MM.1S (cell line): ENCODE measurements at regions not wholly inside any gene's neighbourhood (a gene's known extent, or its start where the extent isn't known, plus 50 kb on each side); places are given as distances from the start of the nearest gene placed in this dataset.

Experiments
- DNase-seq: peaks from one replicate; pipeline ENCODE4 v3.0.0-alpha.2; 2015
- H2AFZ ChIP-seq: fragments of 300-600 bp; sonication (generic); 2 replicates; pipeline ENCODE4 v1.6.0; 2016; ENCODE audit warnings: antibody characterized with exemption, low read length
- H3F3A ChIP-seq: fragments of 300-600 bp; sonication (generic); 2 replicates; pipeline ENCODE4 v1.6.1; 2016; ENCODE audit warnings: mild to moderate bottlenecking, antibody characterized with exemption, low read length, moderate library complexity, mixed read lengths; ENCODE audit not compliant: insufficient read depth
- H3K27ac ChIP-seq: fragments of 300-600 bp; sonication (generic); 2 replicates; pipeline ENCODE4 v1.5.1; 2016; ENCODE audit warnings: mild to moderate bottlenecking, low read length
- H3K27me3 ChIP-seq: fragments of 300-600 bp; sonication (generic); replicated peaks from 2 replicates; pipeline ENCODE4 v1.6.0; 2016; ENCODE audit warnings: low read length; ENCODE audit not compliant: insufficient read depth
- H3K36me3 ChIP-seq: fragments of 300-600 bp; sonication (generic); replicated peaks from 2 replicates; pipeline ENCODE4 v1.6.1; 2016; ENCODE audit warnings: mild to moderate bottlenecking, low read length, mixed read lengths; ENCODE audit not compliant: insufficient read depth
- H3K4me1 ChIP-seq: fragments of 300-600 bp; sonication (generic); 2 replicates; pipeline ENCODE4 v1.6.1; 2016; ENCODE audit warnings: low read length, mixed read lengths
- H3K4me2 ChIP-seq: fragments of 300-600 bp; sonication (generic); 2 replicates; pipeline ENCODE4 v1.6.0; 2016; ENCODE audit warnings: low read depth, low read length
- H3K4me3 ChIP-seq: fragments of 300-600 bp; sonication (generic); 2 replicates; pipeline ENCODE4 v1.5.1; 2016; ENCODE audit warnings: low read length, mixed read lengths
- H3K79me2 ChIP-seq: fragments of 300-600 bp; sonication (generic); 2 replicates; pipeline ENCODE4 v1.6.1; 2016; ENCODE audit warnings: mixed run types, low read length, mixed read lengths
- H3K9ac ChIP-seq: fragments of 300-600 bp; sonication (generic); 2 replicates; pipeline ENCODE4 v1.6.1; 2016; ENCODE audit warnings: low read length, mixed read lengths
- H3K9me2 ChIP-seq: fragments of 300-600 bp; sonication (generic); replicated peaks from 2 replicates; pipeline ENCODE4 v1.6.1; 2016; ENCODE audit warnings: mild to moderate bottlenecking, low read length, mixed read lengths; ENCODE audit not compliant: insufficient read depth
- H3K9me3 ChIP-seq: fragments of 300-600 bp; sonication (generic); replicated peaks from 2 replicates; pipeline ENCODE4 v1.6.1; 2016; ENCODE audit warnings: mild to moderate bottlenecking, low read length, mixed read lengths; ENCODE audit not compliant: insufficient read depth
- H4K20me1 ChIP-seq: fragments of 300-600 bp; sonication (generic); 2 replicates; pipeline ENCODE4 v1.6.1; 2016; ENCODE audit warnings: mild to moderate bottlenecking, low read length, moderate library complexity, mixed read lengths; ENCODE audit not compliant: insufficient read depth
- EZH2 ChIP-seq: fragments of 300-600 bp; sonication (generic); optimal IDR thresholded peaks from 2 replicates; pipeline ENCODE3; 2017; ENCODE audit warnings: low read depth, mild to moderate bottlenecking, antibody characterized with exemption, low read length, mixed read lengths
- EZH2phosphoT487 ChIP-seq: fragments of 300-600 bp; sonication (generic); IDR thresholded peaks from 2 replicates; pipeline ENCODE4 v1.6.1; 2018; ENCODE audit warnings: antibody characterized with exemption, low read length
- TF ChIP-seq, protein P1 (sequence below): fragments of 300-600 bp; sonication (generic); IDR thresholded peaks from 2 replicates; pipeline ENCODE4 v1.5.1; 2016; ENCODE audit warnings: antibody characterized with exemption, low read length, mixed read lengths

DNA sequence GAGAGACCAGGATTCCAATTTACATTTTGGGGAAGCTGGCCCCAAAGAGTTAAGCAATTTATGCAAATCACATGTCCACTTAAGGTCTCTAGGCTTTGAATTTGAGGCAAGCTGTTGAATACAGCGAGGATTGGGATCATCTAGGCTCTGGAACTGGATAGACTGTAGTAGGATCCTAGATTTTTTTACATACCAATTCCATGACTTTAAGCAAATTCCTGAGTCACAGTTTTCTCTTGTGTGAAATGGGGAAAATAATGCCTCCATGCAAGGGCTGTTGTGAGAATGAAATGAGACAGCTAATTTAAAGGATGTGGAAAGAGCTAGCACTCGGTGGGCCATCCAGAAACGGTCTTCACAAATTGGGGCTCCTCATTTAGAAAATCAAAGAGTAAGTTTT is 103.4 kb downstream of the MINAR1 start:
- no peaks in the 10 kb centered on the region for H3F3A ChIP-seq
- H3K27ac ChIP-seq = no peak overlapping the region
- H3K4me3 ChIP-seq = no peak overlapping the region
- no peak overlapping the region for H3K9ac ChIP-seq
- no peaks in the 10 kb centered on the region for H3K27me3 ChIP-seq
- H3K79me2 ChIP-seq = no peaks in the 10 kb centered on the region
- H3K4me2 ChIP-seq = no peak overlapping the region
- no peaks in the 10 kb centered on the region for H3K36me3 ChIP-seq
- H4K20me1 ChIP-seq = no peaks in the 10 kb centered on the region
- no peak overlapping the region for H2AFZ ChIP-seq
- no peaks in the 10 kb centered on the region for H3K4me1 ChIP-seq
- no peaks in the 10 kb centered on the region for H3K9me3 ChIP-seq
- TF ChIP-seq, protein P1, sequence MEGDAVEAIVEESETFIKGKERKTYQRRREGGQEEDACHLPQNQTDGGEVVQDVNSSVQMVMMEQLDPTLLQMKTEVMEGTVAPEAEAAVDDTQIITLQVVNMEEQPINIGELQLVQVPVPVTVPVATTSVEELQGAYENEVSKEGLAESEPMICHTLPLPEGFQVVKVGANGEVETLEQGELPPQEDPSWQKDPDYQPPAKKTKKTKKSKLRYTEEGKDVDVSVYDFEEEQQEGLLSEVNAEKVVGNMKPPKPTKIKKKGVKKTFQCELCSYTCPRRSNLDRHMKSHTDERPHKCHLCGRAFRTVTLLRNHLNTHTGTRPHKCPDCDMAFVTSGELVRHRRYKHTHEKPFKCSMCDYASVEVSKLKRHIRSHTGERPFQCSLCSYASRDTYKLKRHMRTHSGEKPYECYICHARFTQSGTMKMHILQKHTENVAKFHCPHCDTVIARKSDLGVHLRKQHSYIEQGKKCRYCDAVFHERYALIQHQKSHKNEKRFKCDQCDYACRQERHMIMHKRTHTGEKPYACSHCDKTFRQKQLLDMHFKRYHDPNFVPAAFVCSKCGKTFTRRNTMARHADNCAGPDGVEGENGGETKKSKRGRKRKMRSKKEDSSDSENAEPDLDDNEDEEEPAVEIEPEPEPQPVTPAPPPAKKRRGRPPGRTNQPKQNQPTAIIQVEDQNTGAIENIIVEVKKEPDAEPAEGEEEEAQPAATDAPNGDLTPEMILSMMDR = no peak
- TF ChIP-seq EZH2 = no peak
- no peak for TF ChIP-seq EZH2phosphoT487
- no peak for DNase-seq
- no peaks in the 10 kb centered on the region for H3K9me2 ChIP-seq

DNA sequence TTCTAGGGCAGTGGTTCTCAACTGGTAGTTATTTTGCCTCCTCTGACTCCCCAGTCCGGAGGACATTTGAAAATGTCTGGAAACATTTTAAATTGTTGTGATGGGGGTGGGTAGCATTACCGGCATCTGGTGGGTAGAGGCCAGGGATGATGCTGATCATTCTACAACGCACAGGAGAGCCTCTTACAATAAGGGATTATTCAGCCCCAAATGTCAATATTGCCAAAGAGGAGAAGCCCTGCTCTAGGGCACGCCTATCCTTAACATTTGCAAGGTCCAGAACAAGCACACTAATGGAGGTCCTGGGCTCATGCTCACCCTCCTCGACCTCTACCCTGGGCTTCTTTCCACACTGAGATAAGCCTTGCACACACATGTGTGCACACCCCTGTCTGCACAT is 106.4 kb downstream of the MINAR1 start:
- Histone ChIP-seq H3K4me2 (no peak overlapping the region), H2AFZ (no peak overlapping the region), H4K20me1 (no peaks in the 10 kb centered on the region), H3K4me1 (no peaks in the 10 kb centered on the region), H3K9me2 (no peaks in the 10 kb centered on the region), H3K27me3 (no peaks in the 10 kb centered on the region), H3K9ac (no peak overlapping the region), H3K36me3 (no peaks in the 10 kb centered on the region), H3K79me2 (no peaks in the 10 kb centered on the region), H3K27ac (no peak overlapping the region), H3F3A (no peaks in the 10 kb centered on the region), H3K9me3 (no peaks in the 10 kb centered on the region), H3K4me3 (no peak overlapping the region)
- DNase-seq = no peak
- TF ChIP-seq EZH2phosphoT487 = no peak
- TF ChIP-seq, protein P1 = no peak
- no peak for TF ChIP-seq EZH2

DNA sequence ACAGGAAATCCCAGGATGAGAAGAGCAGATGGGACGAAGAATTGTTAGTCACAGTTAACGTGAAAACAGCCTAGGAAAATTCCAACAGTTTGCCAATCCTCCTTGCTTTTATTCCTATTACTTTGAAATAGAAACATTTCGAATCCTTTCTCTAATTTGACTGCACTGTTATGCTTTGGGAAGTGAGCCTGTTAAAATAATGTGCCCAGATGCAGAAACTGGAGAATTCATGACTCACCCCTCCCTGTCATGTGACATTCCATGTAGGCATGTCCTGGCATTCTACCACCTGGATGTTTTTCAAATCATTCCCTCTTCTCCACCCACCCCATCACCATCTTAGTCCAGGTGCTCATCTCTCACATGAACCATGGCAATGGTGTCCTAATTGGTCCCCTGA is 107.3 kb downstream of the MINAR1 start:
- TF ChIP-seq EZH2 = no peak
- no peak for TF ChIP-seq EZH2phosphoT487
- TF ChIP-seq, protein P1 = no peak
- no peak for DNase-seq

More for the DNA sequence above, 107.3 kb downstream of the MINAR1 start:
- H3K36me3 ChIP-seq = no peaks in the 10 kb centered on the region
- H3K9me2 ChIP-seq = no peaks in the 10 kb centered on the region
- H3K4me3 ChIP-seq = no peak overlapping the region
- no peak overlapping the region for H3K4me2 ChIP-seq
- no peak overlapping the region for H3K27ac ChIP-seq
- H3K4me1 ChIP-seq = no peaks in the 10 kb centered on the region
- no peaks in the 10 kb centered on the region for H3K27me3 ChIP-seq
- H3K9me3 ChIP-seq = no peaks in the 10 kb centered on the region
- H3F3A ChIP-seq = no peaks in the 10 kb centered on the region
- no peaks in the 10 kb centered on the region for H4K20me1 ChIP-seq
- no peak overlapping the region for H3K9ac ChIP-seq
- H3K79me2 ChIP-seq = no peaks in the 10 kb centered on the region
- H2AFZ ChIP-seq = no peak overlapping the region
